Activated naive CD8-positive, alpha-beta T cell treated with anti-CD3 and anti-CD28 coated beads, Interleukin-2, amount 50 U/mL, for 16 hours (primary cell): ENCODE measurements at regions not wholly inside any gene's neighbourhood (a gene's known extent, or its start where the extent isn't known, plus 50 kb on each side); places are given as distances from the start of the nearest gene placed in this dataset.

Source experiments
- DNase-seq: peaks from one replicate; pipeline ENCODE4 v3.0.0-alpha.2; 2020; ENCODE audit warnings: low read depth, low spot score

GRCh38 chr4:54929459-54929858 lies 195.9 kb downstream of the KDR start:
- no peak for DNase-seq

GRCh38 chr4:54924891-54925290 lies 200.5 kb downstream of the KDR start:
- no peak for DNase-seq

GRCh38 chr4:54915276-54915675 lies 210.1 kb downstream of the KDR start:
- DNase-seq: no peak

- no peak for DNase-seq
Observed at GRCh38 chr4:54914781-54915180, 210.6 kb downstream of the KDR start.

- no peak for DNase-seq
Observed at GRCh38 chr4:54913751-54914526, 211.5 kb downstream of the KDR start.

GRCh38 chr4:54912155-54912554 lies 213.2 kb downstream of the KDR start:
- no peak for DNase-seq

- no peak for DNase-seq
Observed at GRCh38 chr4:54909961-54910360, 215.4 kb downstream of the KDR start.

GRCh38 chr4:54908763-54909162 lies 216.6 kb downstream of the KDR start:
- DNase-seq: no peak

- DNase-seq: no peak
Observed at GRCh38 chr4:54904953-54905352, 220.4 kb downstream of the KDR start.

GRCh38 chr4:54902976-54903375 lies 222.4 kb downstream of the KDR start:
- no peak for DNase-seq

- no peak for DNase-seq
Observed at GRCh38 chr4:54902271-54902670, 223.1 kb downstream of the KDR start.

GRCh38 chr4:54901202-54901601 lies 224.2 kb downstream of the KDR start:
- DNase-seq: no peak

GRCh38 chr4:54898656-54899340 lies 226.6 kb downstream of the KDR start:
- no peak for DNase-seq

GRCh38 chr4:54898056-54898562 lies 227.3 kb downstream of the KDR start:
- DNase-seq: no peak

GRCh38 chr4:54897590-54897989 lies 227.8 kb downstream of the KDR start:
- no peak for DNase-seq

- no peak for DNase-seq
Observed at GRCh38 chr4:54882616-54883015, 224.9 kb downstream of the KIT start.

- no peak for DNase-seq
Observed at GRCh38 chr4:54879576-54879975, 221.8 kb downstream of the KIT start.

GRCh38 chr4:54877006-54877405 lies 219.2 kb downstream of the KIT start:
- DNase-seq: no peak

GRCh38 chr4:54872261-54872660 lies 214.5 kb downstream of the KIT start:
- DNase-seq: no peak

GRCh38 chr4:54863571-54864255 lies 206.0 kb downstream of the KIT start:
- no peak for DNase-seq

GRCh38 chr4:54861201-54861600 lies 203.4 kb downstream of the KIT start:
- DNase-seq: no peak

- no peak for DNase-seq
Observed at GRCh38 chr4:54855191-54855854, 197.6 kb downstream of the KIT start.
